HG03159 (cell line): ENCODE measurements at regions not wholly inside any gene's neighbourhood (a gene's known extent, or its start where the extent isn't known, plus 50 kb on each side); places are given as distances from the start of the nearest gene placed in this dataset.

Source experiments
- ATAC-seq: cut with Tn5 transposase; IDR thresholded peaks from one replicate; pipeline ENCODE4 v1.9.1; 2021; ENCODE audit warnings: mild to moderate bottlenecking, moderate library complexity; ENCODE audit not compliant: unreplicated experiment

DNA sequence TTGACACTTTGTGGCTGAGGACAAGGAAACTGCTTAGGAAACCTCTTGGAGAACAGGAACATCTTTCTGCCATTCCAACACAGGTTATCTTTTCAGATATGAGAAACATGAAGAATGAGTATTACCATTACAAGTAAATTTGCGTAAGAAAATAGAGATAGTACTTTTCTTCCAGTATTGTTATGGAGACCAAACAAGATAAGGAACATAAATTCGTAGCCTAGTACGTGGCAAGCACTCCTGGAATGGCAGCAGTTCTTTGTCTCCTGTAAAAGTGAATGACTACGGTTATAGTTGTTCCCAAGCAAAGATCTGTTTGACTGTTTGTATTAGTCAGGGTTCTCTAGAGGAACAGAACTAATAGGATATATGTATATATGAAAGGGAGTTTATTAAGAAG is 843.1 kb downstream of the STIM2 start:
- ATAC-seq, result no peak

DNA sequence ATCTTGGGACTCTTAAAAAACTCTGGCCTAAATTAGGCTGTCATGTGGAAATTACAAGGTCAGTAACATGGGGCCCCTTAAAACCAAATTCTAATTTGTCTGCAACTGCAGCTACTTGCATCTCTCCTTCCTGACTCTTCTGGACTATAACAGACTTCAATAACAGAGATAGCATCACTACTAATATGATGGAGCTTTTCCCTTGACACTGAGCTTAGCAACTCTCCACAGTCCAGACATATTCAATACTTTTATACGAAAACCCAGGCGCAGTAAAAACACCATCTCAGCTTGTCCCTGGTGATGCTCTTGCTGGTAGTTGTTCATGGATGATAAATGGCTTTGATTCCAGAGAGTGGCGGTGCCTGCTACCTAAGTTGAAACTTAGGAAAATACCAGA is 850.4 kb downstream of the STIM2 start:
- ATAC-seq, result no peak

DNA sequence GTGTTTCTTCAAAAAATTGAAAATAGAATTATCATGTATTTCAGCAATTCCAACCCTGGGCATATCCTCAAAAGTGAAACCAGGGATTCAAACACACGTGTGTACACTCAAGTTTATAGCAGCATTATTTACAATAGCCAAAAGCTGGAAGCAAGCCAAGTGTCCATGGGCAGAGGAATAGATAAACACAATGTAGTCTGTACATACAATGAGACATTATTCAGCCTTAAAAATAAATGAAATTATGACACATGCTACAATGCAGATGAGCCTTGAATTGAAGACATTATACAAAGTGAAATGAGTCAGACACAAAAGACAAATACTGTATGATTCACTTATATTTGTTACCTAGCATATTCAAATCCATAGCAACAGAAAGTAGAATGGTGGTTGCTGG is 853.4 kb downstream of the STIM2 start:
- ATAC-seq, result no peak

DNA sequence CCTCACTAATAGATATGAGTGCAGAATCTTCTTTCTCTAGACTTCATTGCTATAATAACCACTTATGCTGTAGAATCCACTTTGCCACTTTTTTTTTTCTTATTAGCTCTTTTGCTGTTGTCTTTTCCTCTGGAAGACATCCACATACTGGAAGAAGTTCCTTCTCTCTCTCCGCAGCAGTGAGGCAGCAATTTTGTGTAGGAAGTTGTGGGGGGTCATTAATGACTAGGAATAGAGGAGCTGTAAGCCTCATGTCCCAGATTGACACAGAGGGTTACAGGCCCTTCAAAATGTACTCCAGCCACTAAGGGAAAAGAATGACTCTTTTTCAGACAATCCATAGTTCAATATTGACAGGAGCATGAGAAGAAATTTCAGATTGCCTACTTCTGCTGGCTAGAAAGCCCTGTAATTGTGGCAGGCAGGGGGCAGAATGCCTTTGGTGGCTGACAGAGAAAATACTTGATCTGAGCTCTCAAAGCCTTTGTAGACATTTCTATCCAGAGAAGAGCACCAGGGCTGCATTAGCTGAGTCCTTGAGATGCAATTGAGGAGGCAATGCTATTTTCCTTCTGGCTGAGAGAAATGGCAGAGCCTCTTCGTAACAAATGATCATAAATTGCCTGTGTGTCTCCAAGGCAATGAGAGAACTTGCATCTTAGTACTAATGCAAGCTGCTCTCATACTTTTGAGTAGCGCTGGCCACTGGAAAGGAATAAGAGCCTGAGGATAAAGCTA is 856.2 kb downstream of the STIM2 start:
- no peak for ATAC-seq

DNA sequence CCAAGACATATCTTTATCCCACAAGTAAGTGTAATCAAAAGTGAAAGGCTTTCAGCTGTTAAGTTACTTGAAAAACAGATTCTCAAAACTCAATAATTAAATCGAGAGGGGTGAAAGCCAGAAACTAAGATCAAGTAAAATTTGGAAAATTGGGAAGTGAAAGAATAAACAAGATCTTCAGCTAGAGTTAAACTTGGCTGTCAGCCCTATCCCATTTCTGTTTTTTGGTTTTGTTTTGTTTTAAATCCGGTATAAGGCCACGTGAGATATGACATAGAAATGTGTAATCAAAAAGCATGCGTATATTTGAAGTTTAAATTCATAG is 856.8 kb downstream of the STIM2 start:
- ATAC-seq, result no peak

DNA sequence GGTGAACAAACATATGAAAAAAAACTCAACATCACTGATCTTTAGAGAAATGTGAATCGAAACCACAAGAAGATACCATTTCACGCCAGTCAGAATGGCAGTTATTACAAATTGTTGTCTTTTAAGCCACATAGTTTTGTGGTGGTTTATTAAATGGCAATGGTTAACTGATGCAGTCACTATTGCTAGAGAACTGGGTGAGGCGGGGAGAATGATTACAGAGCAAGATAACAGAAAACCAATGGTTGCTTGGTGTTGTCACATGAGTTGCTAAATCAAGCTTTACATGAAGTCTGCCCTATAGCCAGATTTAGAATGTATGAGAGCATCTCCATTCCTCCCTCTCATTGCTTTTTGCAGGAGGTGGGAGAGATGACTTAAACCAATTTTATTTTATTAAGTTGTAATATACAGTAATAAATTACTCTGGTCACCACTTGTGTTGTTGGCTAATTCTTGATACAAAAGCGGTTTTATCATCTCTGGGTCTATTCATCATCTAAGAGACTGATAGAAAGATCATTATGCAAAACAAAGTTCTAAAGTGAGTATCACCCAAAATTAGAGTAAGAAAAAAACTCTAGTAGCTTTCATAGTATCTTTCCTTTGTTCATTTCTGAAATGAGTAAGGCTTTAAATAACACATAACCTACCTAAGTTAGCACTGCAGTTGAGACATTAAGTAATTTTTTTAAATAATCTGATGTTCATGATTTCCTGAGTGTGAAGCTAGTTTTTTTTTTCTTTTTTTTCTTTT is 859.5 kb downstream of the STIM2 start:
- ATAC-seq, result peak; percentile 72

DNA sequence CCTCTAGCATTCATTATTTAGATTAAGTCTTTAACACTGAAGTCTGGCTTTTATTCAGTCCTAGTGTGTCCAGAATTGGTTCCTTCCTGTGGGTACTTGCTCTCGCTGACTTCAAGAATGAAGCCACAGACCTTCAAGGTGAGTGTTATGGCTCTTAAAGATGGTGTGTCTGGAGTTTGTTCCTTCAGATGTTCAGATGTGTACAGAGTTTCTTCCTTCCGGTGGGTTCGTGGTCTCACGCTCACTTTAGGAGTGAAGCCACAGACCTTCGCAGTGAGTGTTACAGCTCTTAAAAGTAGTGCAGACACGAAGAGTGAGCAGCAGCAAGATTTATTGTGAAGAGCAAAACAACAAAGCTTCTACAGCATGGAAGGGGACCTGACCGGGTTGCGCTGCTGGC is 860.6 kb downstream of the STIM2 start:
- ATAC-seq, result no peak

DNA sequence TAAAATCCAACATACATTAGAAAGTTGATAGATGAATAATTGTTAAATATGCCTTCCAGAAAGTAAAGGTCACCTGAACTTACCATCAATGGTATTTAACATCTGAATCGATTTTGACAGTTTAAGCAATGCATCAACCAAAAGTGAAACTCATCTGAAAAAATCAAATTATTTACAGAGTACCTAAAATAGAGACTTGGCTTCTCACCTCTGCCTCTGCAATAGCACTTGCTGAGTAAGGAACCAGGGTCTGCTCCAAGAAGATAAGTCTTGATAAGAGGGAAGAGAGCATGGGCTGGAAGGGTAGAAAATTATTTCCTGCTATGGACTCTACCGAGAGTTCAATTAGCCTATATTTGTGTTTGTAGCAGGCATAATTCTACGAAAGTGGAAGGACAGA is 868.3 kb downstream of the STIM2 start:
- no peak for ATAC-seq

DNA sequence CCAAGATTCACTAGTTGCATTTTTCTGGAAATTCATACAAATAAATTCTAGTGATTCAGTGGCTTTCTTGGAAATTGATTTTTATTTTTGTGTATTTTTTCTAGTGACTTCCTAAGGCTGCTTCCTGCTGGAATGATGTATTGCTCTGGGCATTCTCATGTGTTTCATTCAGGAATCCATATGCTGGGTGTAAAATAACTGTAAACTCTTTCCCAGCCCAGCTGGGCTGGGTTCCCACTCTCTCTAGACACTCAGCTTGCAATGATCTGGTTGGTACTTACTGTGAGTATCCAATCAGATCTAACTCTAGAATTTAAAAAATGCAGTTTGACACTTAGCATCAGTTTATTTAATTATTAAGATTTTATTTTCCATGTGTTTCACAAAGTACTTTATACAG is 882.2 kb downstream of the STIM2 start:
- no peak for ATAC-seq

DNA sequence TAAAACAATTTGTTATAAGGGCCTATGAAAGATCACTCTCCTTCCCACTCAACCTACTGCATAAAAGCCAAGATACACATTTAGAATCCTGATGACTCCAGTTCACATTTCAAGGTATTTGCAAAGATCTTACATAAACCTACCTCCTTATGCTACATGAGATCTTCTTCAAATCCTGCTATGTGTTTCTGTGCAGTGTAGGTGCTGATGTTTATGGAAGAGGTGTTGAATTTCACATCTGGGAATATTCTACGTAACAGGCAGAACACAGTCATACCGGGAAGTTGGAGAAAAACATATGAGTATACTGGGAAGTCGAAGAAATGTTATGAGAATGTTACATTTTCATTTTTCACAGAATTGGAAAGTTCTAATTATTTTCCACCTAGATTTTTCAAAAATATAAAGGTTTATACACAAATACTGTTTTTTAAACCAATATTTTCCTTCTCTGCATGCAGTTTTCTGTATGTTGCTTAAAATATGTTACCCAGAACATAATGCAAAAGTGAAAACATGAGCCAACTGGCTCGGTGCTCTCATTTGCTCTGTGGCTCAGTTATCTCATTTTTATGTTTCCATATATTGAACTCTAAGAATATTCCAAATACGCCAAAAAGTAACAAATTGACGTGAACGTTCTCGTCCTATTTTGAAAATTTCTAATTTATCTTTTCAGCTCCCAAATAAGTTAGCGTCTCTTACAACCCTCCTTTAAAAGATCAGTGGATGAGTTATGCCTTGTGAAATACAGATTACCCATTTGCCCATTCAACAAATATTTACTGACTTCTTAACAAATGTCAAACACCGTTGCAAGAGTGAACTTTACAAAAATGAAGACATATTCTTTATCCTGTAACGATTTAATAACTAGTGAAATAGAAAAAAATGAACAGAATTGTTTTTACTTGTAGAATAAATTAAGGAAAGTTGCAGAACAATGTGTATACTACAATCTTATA is 899.3 kb downstream of the STIM2 start:
- ATAC-seq, result no peak

DNA sequence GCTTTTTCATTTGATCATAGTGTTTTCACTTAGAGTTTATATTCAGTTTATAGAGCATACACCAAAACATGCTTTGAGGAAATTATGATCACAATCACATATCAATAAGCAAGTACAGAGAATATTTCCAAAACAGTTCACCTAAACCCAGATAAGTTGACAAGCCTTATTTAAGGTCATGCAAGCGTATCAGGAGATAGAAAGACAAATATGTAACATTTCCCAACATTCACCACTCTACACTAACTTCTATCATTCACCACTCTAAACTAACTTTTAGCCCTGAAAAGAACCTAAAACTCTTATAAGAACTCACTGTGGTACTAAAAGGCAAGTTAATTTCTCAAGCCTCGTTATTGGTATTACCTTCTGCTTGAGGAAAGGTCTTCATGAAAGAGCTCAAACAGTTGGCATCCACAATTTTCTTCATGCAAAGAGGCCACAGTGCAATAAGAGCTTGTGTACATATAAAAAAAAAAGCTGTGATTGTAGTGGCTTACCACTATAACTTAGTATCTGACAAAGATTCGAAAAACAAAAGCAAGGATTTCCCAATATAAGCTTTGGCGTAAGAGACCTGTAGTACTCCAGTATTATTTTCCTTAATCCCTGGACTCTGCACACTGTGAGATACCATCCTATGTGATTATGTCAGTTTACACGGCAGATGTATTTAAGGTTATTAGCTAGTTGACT is 903.3 kb downstream of the STIM2 start:
- no peak for ATAC-seq

DNA sequence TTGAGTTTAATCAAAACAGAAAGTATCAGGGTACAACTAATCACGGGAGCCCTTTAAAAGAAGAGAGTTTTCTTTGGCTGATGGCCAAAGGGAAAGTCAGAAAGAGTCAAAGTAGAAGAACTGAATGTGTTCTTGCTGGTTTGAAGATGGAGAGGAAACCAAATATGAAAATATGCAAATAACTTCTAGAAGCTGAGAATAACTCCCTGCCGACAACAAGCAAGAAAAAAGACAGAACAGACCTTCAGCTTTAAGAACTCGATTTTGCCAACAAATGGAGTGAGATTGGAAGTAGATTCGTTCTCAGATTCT is 903.8 kb downstream of the STIM2 start:
- no peak for ATAC-seq

DNA sequence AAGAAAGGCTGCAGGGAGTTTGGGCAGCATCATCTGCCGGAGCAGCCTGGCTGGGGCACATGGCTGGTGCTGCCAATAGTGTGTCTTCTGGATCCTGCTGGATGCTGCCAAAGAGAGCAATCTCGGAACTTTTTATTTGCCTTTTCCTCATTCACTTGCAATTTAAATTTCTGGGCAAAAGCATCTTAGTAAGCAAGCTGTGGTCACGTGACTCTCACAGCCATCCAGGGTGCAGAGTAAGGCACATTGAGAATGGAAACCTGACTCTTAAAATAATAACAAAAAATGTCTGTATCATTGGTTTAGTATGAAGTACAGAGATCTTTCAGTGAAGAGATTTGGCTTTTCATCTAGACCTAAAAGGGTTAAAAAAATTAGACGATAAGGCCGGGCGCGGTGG is 910.3 kb downstream of the STIM2 start:
- ATAC-seq, result no peak

DNA sequence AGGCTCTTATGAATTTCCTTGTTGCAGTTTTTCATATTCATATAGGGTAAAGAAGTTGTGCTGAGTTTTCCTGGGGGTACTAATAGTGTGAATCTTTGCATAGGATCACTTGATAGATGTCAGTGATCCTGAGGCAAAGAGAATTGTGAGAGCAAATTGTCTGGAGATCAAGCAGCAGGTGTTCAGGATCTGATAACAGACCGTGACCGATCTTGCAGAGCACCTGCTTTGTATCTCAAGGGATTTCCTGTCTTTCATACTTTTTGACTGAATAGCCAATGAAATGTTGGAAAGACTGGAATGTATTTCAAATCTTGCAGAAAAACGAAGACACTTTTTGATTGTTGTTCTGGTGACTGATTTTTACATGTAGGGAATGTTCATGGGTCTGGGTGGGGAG is 914.5 kb downstream of the STIM2 start:
- no peak for ATAC-seq

DNA sequence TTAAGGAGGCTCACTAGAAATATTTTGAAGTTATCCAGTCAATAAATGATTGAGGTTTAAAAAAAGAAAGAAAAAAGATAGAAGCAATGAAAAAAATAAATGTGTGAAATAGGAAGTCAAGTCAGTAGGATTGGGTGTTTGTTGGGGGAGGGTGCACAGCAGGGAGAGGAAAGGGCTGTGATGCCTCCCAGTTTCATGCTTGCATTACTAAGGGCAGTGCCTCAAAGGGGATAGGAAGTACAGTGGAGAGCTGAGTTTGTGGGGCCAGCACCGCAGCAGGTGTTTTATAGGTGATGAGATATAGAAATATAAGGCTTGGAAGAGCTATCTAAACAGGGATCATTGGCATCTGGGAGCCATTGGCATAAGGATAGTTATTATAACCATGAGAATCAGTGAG is 919.2 kb downstream of the STIM2 start:
- no peak for ATAC-seq

DNA sequence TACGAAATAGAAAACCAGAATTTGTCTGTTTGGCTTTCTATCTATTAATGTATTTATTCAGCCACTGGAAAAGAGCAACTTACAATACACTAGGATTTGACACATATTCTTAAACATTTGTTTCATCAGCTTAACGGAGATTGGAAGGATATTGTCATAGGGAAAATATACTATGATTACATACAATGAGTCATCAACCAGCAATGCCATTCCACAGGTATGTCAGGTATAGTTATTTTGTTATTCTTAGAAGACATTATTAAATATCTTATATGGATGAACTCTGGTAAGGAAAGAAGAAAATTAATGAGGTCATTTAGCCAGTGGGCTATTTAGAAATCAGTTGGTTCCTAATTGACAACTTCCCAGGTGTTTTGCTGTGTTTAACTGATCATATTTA is 926.6 kb downstream of the STIM2 start:
- ATAC-seq, result no peak

DNA sequence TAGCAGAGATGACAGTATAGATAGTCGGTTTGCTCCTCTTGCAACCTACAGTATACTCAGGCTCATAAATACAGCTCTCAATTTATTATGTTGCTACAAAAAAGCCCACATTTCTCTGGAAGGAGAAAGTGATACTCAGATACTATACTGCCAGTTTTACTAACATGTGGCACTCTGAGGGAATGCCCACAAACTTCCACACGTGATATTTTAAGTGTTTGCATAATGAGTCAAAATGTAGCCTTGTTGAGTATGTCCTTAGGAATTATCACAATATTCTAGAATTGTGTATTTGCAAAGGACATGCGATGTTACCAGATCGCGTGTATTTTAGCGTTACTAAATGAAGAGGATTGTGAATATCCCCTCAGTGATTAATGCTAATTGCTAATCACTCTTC is 929.1 kb downstream of the STIM2 start:
- no peak for ATAC-seq

DNA sequence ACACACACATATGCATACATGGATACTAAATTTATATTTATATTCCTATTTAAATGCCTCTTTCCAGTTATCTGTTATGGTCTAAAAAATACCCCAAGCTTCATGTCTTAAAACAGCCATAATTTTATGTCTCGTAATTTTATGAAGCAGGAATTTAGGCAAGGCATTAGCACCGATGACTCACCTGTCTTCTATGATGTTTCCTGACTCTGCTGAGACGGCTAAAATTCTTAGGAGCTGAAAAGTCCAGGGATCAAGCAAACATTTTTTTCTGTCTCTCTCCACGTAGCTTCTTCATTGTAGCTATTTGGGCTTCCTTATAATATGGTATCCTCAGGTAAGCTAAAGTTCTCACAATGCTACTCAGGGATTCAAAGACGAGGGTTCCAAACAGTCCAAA is 930.3 kb downstream of the STIM2 start:
- no peak for ATAC-seq

DNA sequence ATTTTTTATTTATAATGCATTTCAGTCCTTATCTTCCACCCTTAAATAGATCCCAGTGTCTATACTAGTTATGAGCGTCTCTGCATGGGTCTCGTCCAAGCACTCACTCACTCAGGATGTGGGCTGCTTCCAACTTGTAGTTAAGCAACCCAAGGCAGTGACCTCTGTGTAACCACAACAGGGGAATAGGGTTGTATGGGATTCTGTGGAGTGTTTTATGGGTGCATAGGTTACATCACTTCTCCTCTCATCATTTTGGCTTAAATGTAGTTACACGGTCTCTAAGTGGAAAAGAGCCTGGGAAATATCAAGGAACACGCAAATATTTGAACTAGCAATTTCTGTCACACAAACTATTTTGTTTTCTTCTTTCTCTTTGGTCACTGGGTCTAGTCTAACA is 931.0 kb downstream of the STIM2 start:
- ATAC-seq, result no peak

DNA sequence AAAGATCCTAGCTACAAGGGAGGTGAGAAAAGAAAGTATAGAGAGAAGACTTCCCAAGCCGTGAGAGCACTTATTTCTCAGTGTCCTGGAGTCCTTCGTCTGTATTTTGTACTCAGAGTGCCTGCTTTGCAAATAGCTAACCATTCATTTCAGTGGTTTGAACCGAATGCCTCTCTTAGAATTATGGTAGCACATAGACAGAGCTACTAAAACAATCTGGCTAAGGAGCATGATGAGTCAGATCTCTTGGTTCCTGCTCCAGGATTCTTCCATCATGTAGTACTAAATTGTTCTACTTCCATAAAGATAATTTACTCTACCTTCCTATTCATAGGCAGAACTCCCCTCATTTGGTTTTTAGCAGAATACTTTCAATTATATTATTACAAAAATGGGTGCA is 946.6 kb downstream of the STIM2 start:
- ATAC-seq, result no peak

DNA sequence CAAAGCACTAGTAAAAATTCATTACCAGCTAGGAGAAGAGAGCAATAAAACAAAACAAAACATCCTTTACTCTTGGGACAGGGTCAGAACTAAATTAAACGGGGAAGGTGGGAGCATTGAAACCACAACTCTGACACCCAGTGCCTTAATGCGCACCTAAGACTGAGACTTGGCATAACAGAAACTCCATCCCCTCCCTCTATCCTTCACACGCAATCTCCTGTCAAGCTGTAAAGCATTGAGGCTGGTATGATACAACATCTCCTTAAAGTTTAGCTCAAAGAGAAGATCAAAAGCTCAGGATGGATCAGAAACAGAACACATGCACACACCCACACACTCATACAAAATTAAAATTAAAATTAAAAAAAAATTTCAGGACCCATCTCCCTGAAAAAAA is 951.3 kb downstream of the STIM2 start:
- no peak for ATAC-seq
